Loucy (cell line): ENCODE measurements at regions not wholly inside any gene's neighbourhood (a gene's known extent, or its start where the extent isn't known, plus 50 kb on each side); places are given as distances from the start of the nearest gene placed in this dataset.

ENCODE experiments used
- H2AFZ ChIP-seq: fragments of 200-600 bp; sonication (generic); 2 replicates; pipeline ENCODE4 v1.6.0; 2016; ENCODE audit warnings: antibody characterized with exemption, mild to moderate bottlenecking, low read length, moderate library complexity
- H3F3A ChIP-seq: fragments of 200-600 bp; 2 replicates; pipeline ENCODE4 v1.6.0; 2016; ENCODE audit warnings: antibody characterized with exemption, low read depth, mild to moderate bottlenecking
- H3K27me3 ChIP-seq: fragments of 200-600 bp; sonication (generic); 2 replicates; pipeline ENCODE4 v1.6.1; 2014; ENCODE audit warnings: low read length, mild to moderate bottlenecking; ENCODE audit not compliant: insufficient read depth, poor library complexity, severe bottlenecking
- H3K36me3 ChIP-seq: fragments of 200-600 bp; sonication (generic); 2 replicates; pipeline ENCODE4 v1.6.1; 2016; ENCODE audit warnings: low read length; ENCODE audit not compliant: insufficient read depth
- H3K4me1 ChIP-seq: fragments of 200-600 bp; sonication (generic); 2 replicates; pipeline ENCODE4 v1.5.1; 2014; ENCODE audit warnings: low read length, mild to moderate bottlenecking; ENCODE audit not compliant: insufficient read depth, poor library complexity, severe bottlenecking
- H3K4me2 ChIP-seq: fragments of 200-600 bp; sonication (generic); 2 replicates; pipeline ENCODE4 v1.6.0; 2014; ENCODE audit warnings: antibody characterized with exemption, low read length, low read depth, mild to moderate bottlenecking; ENCODE audit not compliant: poor library complexity, severe bottlenecking
- H3K4me3 ChIP-seq: fragments of 200-600 bp; sonication (generic); 2 replicates; pipeline ENCODE4 v1.5.1; 2014; ENCODE audit warnings: low read length, mild to moderate bottlenecking, mixed read lengths; ENCODE audit not compliant: poor library complexity, severe bottlenecking
- H3K79me2 ChIP-seq: fragments of 200-600 bp; sonication (generic); 2 replicates; pipeline ENCODE4 v1.6.1; 2014; ENCODE audit warnings: low read length; ENCODE audit not compliant: insufficient read depth
- H3K9ac ChIP-seq: fragments of 200-600 bp; sonication (generic); 2 replicates; pipeline ENCODE4 v1.6.0; 2014; ENCODE audit warnings: mild to moderate bottlenecking, low read depth, low read length, moderate library complexity; ENCODE audit not compliant: poor library complexity, severe bottlenecking
- H3K9me2 ChIP-seq: fragments of 200-600 bp; sonication (generic); replicated peaks from 2 replicates; pipeline ENCODE4 v1.6.1; 2016; ENCODE audit warnings: low read depth, low read length, mixed read lengths
- H3K9me3 ChIP-seq: fragments of 200-600 bp; sonication (generic); 2 replicates; pipeline ENCODE4 v1.6.1; 2014; ENCODE audit warnings: mild to moderate bottlenecking, antibody characterized with exemption, low read length, low read depth; ENCODE audit not compliant: insufficient read depth
- H4K20me1 ChIP-seq: fragments of 200-600 bp; sonication (generic); 2 replicates; pipeline ENCODE4 v1.6.0; 2014; ENCODE audit warnings: antibody characterized with exemption, low read length, mild to moderate bottlenecking; ENCODE audit not compliant: insufficient read depth, poor library complexity, severe bottlenecking
- CTCF ChIP-seq: fragments of 200-600 bp; sonication (generic); conservative IDR thresholded peaks from 2 replicates; pipeline ENCODE4 v1.5.1; 2014; ENCODE audit warnings: mild to moderate bottlenecking, antibody characterized with exemption, low read length
- EZH2phosphoT487 ChIP-seq: fragments of 200-600 bp; IDR thresholded peaks from 2 replicates; pipeline ENCODE4 v1.6.1; 2018; ENCODE audit warnings: antibody characterized with exemption, mild to moderate bottlenecking, moderate library complexity, borderline replicate concordance

DNA sequence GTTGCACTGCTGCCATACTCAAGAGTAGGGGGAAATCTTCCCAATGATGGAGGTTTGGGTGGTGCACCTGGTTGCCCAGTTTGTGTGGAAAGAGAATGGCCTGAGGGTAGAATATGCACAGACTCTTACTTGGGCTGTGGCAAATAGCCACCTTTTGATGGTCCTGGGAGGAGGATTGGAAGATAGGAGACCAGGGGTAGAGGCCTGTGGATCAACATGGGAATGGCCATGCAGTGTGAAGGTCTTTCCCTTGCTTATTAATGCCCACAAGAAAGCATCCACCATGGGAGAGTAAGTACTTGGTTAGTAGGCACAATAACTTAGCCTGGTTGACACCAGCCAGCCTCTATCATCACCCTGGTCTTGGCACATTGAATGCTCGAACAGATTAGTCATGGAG, 156.8 kb upstream of the LEF1 start:
- Histone ChIP-seq H3F3A (no peaks in the 10 kb centered on the region), H4K20me1 (no peaks in the 10 kb centered on the region), H3K9me2 (no peaks in the 10 kb centered on the region), H3K9me3 (no peaks in the 10 kb centered on the region), H3K4me1 (peaks cover 19% of the 10 kb centered on the region), H3K27me3 (no peaks in the 10 kb centered on the region), H3K9ac (no peak overlapping the region), H3K36me3 (no peaks in the 10 kb centered on the region), H3K4me3 (no peak overlapping the region), H3K79me2 (no peaks in the 10 kb centered on the region), H3K4me2 (no peak overlapping the region), H2AFZ (no peak overlapping the region)
- TF ChIP-seq EZH2phosphoT487: no peak
- TF ChIP-seq CTCF: no peak

- no peaks in the 10 kb centered on the region for H3K9me3 ChIP-seq
Measured at GRCh38 chr4:108324450-108324849, 155.7 kb upstream of the LEF1 start.

DNA sequence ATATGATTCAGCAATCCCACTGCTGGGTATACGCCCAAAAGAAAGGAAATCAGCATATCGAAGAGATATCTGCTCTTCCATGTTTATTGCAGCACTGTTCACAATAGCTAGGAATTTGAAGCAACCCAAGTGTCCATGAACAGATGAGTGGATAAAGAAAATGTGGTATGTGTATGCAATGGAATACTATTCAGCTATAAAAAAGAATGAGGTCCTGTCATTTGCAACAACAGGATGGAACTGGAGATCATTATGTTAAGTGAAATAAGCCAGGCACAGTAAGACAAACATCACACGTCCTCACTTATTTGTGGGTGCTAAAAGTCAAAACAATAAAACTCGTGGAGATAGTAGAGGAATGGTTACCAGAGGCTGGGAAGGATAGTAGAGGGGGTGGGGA, 153.8 kb upstream of the LEF1 start:
- H3K9me2 ChIP-seq: no peaks in the 10 kb centered on the region
- no peaks in the 10 kb centered on the region for H3K27me3 ChIP-seq
- H3F3A ChIP-seq: no peaks in the 10 kb centered on the region
- H3K4me2 ChIP-seq: no peak overlapping the region
- no peak overlapping the region for H3K4me3 ChIP-seq
- H3K4me1 ChIP-seq: peaks cover 17% of the 10 kb centered on the region
- no peak overlapping the region for H2AFZ ChIP-seq
- TF ChIP-seq CTCF: no peak
- no peak for TF ChIP-seq EZH2phosphoT487
- no peaks in the 10 kb centered on the region for H4K20me1 ChIP-seq
- no peaks in the 10 kb centered on the region for H3K9me3 ChIP-seq
- no peaks in the 10 kb centered on the region for H3K36me3 ChIP-seq
- no peak overlapping the region for H3K9ac ChIP-seq
- H3K79me2 ChIP-seq: no peaks in the 10 kb centered on the region

More at GRCh38 chr4:108324450-108324849, 155.7 kb upstream of the LEF1 start:
- no peaks in the 10 kb centered on the region for H3K79me2 ChIP-seq
- H3F3A ChIP-seq: no peaks in the 10 kb centered on the region
- H3K9ac ChIP-seq: no peak overlapping the region
- H3K36me3 ChIP-seq: no peaks in the 10 kb centered on the region
- TF ChIP-seq CTCF (no peak), EZH2phosphoT487 (no peak)
- no peaks in the 10 kb centered on the region for H3K9me2 ChIP-seq
- peaks cover 31% of the 10 kb centered on the region for H3K4me1 ChIP-seq
- H3K4me2 ChIP-seq: no peak overlapping the region
- no peaks in the 10 kb centered on the region for H3K27me3 ChIP-seq
- no peak overlapping the region for H3K4me3 ChIP-seq
- no peaks in the 10 kb centered on the region for H4K20me1 ChIP-seq
- H2AFZ ChIP-seq: no peak overlapping the region
